ENCODE measurements at regions not wholly inside any gene's neighbourhood (a gene's known extent, or its start where the extent isn't known, plus 50 kb on each side); places are given as distances from the start of the nearest gene placed in this dataset.

DNA sequence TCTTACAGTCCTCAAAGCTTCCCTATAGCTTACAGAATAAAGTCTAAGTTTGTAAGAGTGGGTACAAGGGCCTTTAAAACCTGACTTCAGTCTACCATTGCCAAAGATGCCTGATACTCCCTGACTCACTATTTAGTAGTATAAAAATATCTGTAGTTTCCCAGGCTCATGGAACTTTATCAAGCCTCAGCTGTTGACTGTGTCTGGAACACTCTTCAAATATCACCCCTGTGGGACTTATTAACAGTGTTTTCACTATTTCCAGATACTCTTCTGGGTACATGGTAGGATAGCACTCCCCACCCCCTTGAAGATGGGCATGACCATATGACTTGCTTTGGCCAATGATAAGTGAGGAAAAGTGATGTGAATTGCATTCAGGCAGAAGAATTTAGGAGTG, 105.3 kb upstream of the TENT5A start:
- TF ChIP-seq POLR2A (IDR thresholded peaks at IDR 0.05) (no peak), CTCF (IDR thresholded peaks at IDR 0.05) (no peak)
- Histone ChIP-seq H3K27ac (no peak overlapping the region), H3K4me3 (no peak overlapping the region), H3K36me3 (replicated peaks in 1 of 2; ENCODE audit: insufficient read depth in 1 of 2, low read depth in 2 of 2) (no peaks in the 10 kb centered on the region), H3K9me3 (no peaks in the 10 kb centered on the region), H3K27me3 (no peaks in the 10 kb centered on the region), H3K4me1 (no peaks in the 10 kb centered on the region)
- DNase-seq = no peak
- ATAC-seq = no peak
- intact Hi-C loops (cut with DNase I) = no loop called here

DNA sequence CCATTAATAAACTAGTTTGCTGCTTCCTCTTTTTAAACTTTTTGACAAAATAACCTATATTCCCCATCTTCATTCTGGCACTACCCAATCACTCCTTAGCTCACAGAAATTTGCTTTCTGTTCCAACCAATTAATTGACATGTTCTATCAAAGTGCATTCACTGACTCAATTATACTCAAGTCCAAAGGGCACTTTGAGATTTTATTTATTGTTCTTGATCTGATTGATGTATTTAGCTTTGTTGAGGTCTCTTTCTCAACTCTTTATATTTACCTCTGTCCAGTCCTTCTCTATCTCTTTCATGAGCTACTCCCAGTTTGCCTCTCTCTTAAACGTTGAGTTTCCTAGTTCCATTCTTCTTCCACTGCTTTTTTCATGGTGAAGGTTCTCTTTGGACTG, 104.4 kb upstream of the TENT5A start:
- ATAC-seq = no peak

GRCh38 chr6:81854474-81854873, 102.0 kb upstream of the TENT5A start:
- DNase-seq (no peak), ATAC-seq (no peak)
- no peak for TF ChIP-seq CTCF (IDR thresholded peaks at IDR 0.05)
- TF ChIP-seq POLR2A (IDR thresholded peaks at IDR 0.05) = no peak
- no peaks in the 10 kb centered on the region for H3K36me3 ChIP-seq (replicated peaks in 1 of 2; ENCODE audit: insufficient read depth in 1 of 2, low read depth in 2 of 2)
- H3K27me3 ChIP-seq = no peaks in the 10 kb centered on the region
- no peaks in the 10 kb centered on the region for H3K9me3 ChIP-seq
- intact Hi-C loops (cut with DNase I) = no loop called here
- H3K4me1 ChIP-seq = no peaks in the 10 kb centered on the region
- no peak overlapping the region for H3K4me3 ChIP-seq
- WGBS, 2 donors = 57 to 60% methylated on average over 2 of the region's 2 CpGs
- H3K27ac ChIP-seq = no peak overlapping the region

More for the DNA sequence above, 104.4 kb upstream of the TENT5A start:
- no peak for DNase-seq
- Histone ChIP-seq H3K36me3 (replicated peaks in 1 of 2; ENCODE audit: insufficient read depth in 1 of 2, low read depth in 2 of 2) (no peaks in the 10 kb centered on the region), H3K27me3 (no peaks in the 10 kb centered on the region), H3K4me3 (no peak overlapping the region), H3K27ac (no peak overlapping the region), H3K9me3 (no peaks in the 10 kb centered on the region), H3K4me1 (no peaks in the 10 kb centered on the region)
- TF ChIP-seq POLR2A (IDR thresholded peaks at IDR 0.05) = no peak
- TF ChIP-seq CTCF (IDR thresholded peaks at IDR 0.05) = no peak
- WGBS, 2 donors = 29 to 31% methylated on average over 1 of the region's 1 CpG
- intact Hi-C loops (cut with DNase I) = no loop called here

- 85 to 88% methylated on average over 2 of the region's 2 CpGs for WGBS, 2 donors
These were observed 101.5 kb upstream of the TENT5A start for GRCh38 chr6:81853975-81854374.

More at GRCh38 chr6:81853975-81854374, 101.5 kb upstream of the TENT5A start:
- intact Hi-C loops (cut with DNase I) = no loop called here
- no peak overlapping the region for H3K4me3 ChIP-seq
- no peaks in the 10 kb centered on the region for H3K9me3 ChIP-seq
- no peak for ATAC-seq
- no peak overlapping the region for H3K27ac ChIP-seq
- no peaks in the 10 kb centered on the region for H3K36me3 ChIP-seq (replicated peaks in 1 of 2; ENCODE audit: insufficient read depth in 1 of 2, low read depth in 2 of 2)
- no peaks in the 10 kb centered on the region for H3K4me1 ChIP-seq
- no peak for DNase-seq
- no peaks in the 10 kb centered on the region for H3K27me3 ChIP-seq
- TF ChIP-seq CTCF (IDR thresholded peaks at IDR 0.05) (no peak), POLR2A (IDR thresholded peaks at IDR 0.05) (no peak)
